GM12873 (cell line): ENCODE measurements at regions not wholly inside any gene's neighbourhood (a gene's known extent, or its start where the extent isn't known, plus 50 kb on each side); places are given as distances from the start of the nearest gene placed in this dataset.

ENCODE experiments used
- CTCF ChIP-seq: IDR thresholded peaks from 2 replicates; pipeline ENCODE4 v1.5.1; 2012; ENCODE audit warnings: low read depth, mild to moderate bottlenecking, moderate library complexity, low read length, control low read depth; ENCODE audit not compliant: insufficient read depth; ENCODE audit errors: missing control alignments

GRCh38 chr13:62168891-62169290 is 753.2 kb upstream of the PCDH20 start:
- TF ChIP-seq CTCF: no peak

- no peak for TF ChIP-seq CTCF
These were observed 752.1 kb upstream of the PCDH20 start for GRCh38 chr13:62167650-62168172.

- TF ChIP-seq CTCF: no peak
These were observed 747.2 kb upstream of the PCDH20 start for GRCh38 chr13:62162860-62163259.

DNA sequence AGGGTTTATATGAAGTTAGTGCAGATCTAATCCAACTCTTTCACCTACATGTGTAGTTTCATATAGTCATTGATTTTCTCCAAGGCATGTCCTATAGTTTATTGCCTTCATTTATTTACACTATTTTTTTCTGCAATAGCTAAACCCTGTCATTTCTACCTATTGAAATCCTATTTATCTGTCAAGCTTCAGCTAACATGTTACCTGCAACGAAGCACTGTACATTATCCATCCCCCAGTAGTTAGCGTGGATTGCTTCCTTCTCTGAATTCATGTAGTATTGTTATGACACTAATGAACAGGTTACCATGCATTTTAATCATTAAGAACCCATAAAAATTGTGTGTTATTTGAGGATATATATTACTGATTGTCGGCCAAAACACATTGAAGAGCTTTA is 742.9 kb upstream of the PCDH20 start:
- no peak for TF ChIP-seq CTCF

- TF ChIP-seq CTCF: no peak
These were observed 726.4 kb upstream of the PCDH20 start for GRCh38 chr13:62142048-62142447.

DNA sequence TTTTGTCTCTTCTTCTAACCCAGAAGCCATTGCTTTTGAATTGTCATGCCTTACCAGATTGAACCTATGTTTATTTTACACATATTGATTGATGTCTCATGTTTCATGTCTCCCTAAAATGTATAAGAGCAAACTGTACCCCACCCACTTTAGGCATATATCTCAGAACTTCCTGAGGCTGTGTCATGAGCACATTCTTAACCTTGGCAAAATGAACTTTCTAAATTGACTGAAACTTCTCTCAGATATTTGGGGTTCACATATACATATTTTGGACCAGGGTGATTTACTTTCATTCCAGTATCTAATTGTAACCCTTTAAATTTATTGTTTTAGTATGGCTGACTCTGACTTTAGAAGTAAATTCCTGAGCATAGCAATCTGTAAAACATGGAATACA is 723.9 kb upstream of the PCDH20 start:
- no peak for TF ChIP-seq CTCF

GRCh38 chr13:62137629-62138405 is 722.2 kb upstream of the PCDH20 start:
- no peak for TF ChIP-seq CTCF
